RPMI8226 (cell line): ENCODE measurements at regions not wholly inside any gene's neighbourhood (a gene's known extent, or its start where the extent isn't known, plus 50 kb on each side); places are given as distances from the start of the nearest gene placed in this dataset.
"Not testable (repeated sequence)": the region's sequence is repeated elsewhere in the genome, so short reads cannot be mapped to it uniquely, and the experiment has no call there.

Experiments used
- DNase-seq: peaks from one replicate; pipeline ENCODE4 v3.0.0-alpha.2; 2015

DNA sequence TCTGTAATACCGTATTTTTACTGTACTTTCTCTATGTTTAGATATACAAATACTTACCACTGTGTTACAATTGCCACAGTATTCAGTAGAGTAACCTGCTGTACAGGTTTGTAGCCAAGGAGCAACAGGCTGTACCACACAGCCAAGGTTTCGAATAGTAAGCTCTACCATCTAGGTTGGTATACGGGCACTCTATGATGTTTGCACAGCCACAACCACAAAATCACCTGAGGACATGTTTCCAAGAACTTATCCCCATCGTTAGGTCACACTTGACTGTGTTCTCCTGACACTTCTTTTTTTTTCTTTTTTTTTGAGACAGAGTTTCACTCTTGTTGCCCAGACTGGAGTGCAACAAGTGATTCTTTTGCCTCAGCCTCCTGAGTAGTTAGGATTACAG is 134.6 kb upstream of the TRIM24 start:
- DNase-seq, result no peak

DNA sequence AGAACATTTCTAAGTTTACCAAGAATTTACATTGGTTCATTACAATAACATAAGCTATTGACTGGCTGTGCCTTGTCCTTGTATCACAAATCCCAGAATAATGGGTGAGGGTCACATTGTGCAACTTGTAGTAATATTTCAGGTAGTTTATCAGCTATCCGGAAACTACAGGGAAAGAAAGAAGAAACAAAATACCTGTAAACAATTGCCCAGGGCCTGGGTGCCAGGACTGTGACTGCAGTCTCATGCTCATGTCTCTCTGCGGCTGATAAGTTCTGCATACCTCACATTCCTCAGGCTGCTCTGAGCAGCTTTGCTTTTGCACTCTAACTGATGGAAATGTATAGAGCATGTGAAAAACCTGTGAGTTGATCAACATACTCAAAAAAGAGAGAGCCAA is 131.8 kb upstream of the TRIM24 start:
- DNase-seq, result no peak

DNA sequence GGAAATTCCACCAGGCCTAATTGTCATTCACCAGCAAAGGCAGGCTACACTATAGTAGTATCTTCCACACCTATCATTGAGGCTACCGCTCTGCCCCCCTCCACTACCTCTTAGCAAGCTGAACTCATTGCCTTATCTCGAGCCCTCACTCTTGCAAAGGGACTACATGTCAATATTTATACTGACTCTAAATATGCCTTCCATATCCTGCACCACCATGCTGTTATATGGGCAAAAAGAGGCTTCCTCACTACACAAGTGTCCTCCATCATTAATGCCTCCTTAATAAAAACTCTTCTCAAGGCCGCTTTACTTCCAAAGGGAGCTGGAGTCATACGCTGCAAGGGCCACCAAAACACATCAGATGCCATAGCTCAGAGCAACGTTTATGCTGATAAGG is 127.2 kb upstream of the TRIM24 start:
- DNase-seq, result not testable (repeated sequence)

DNA sequence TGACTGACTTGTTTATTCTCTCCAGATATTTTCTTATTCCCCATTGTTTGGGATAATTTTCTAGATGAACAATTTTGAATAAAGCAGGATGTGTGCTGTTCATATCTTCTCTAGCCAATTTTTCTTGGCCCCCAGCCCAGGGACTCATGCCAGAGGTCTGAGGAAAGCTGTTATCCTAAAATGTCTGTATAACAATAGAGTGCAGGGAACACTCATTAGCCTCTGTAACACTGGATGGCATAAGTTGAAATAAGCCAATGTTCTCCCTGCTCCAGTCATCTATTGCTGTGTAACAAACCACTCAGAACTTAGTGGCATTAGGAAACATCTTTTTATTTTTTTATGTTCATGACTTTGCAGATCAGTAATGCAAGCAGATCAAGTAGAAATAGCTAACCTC is 121.7 kb upstream of the TRIM24 start:
- DNase-seq, result no peak

GRCh38 chr7:138339229-138339628 is 120.8 kb upstream of the TRIM24 start:
- not testable (repeated sequence) for DNase-seq

- DNase-seq, result no peak
These were observed 117.1 kb upstream of the TRIM24 start for GRCh38 chr7:138342990-138343389.

DNA sequence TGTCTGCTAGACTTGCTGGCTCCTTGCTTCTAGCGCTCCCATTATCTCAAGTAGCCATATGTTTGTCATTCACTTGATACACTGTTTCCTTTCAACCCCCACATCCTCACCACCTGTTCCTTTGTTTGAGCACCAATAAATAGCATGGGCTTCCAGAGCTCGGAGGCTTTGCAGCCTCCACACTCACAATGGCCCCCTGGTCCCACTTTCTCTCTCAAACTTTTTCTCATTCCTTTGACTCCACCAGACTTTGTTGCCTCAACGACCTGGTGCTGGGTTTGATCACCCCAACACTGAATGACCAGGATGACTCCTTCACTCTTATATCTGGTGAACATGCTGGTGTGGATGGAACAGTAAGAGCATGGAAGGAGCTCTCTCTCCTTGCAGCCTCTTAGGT is 114.5 kb upstream of the TRIM24 start:
- no peak for DNase-seq

- DNase-seq, result no peak
These were observed 113.1 kb upstream of the TRIM24 start for GRCh38 chr7:138346975-138347374.

DNA sequence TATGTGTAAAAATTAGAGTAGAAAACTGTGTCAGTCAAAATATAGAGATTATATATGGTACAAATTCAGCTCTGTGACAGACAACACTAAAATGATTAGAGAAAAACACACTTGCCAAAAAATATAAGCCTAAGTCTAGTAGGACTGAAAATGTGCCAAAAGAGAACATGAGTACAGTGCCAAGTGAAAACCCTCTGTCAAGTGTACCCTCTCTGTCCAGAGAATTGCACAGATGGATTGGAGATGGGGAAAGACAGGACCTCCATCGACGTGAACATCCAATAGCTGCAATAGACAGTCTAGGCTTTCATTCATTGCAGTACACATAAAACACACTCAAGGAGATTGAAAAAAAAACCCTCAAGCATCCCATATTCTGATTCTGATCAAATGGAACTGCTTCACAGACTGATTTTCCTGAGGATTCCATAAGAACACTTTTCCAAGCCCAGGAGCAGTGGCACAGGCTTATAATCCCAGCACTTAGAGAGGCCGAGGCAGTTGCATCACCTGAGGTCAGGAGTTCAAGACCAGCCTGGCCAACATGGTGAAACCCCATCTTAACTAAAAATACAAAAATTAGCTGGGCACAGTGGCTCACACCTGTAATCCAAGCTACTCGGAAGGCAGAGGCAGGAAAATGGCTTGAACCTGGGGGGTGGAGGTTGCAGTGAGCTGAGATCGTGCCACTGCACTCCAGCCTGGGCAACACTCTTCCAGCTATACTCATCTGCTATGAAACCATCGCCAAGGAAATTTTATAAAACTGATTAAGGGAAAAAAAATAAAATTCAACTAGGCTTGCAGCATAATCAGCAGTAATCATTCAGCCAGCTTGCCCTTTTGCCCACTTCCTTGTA is 110.0 kb upstream of the TRIM24 start:
- DNase-seq, result no peak

DNA sequence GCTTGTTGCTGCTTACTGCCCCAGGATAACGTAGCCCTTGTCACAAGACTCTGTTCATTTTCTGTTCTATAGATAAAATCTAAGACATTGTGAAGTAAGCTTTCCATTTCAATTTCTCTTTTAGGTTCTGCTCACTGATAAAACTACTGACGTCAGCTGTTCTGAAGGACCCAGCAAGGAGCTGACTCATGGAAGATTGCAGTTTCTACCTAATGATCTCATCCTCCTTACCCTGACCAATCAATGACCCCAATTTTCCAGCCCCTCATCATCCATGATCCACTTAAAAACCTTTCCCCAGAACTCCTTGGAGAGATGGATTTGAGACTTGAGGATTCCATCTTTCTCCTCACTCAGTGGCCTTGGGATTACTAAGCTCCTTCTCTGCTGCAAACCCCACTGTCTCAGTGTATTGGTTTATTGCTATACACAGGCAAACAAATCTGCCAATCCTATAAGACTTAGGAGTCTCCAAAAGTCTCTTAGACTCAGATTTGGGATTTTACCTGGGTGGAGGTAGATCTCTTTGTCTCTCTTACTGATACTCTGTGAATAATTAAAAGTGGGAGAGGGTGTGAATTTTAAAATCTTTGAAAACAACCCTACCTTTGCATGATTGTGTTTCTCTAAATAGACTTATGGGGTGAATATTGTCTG is 109.2 kb upstream of the TRIM24 start:
- DNase-seq, result no peak

DNA sequence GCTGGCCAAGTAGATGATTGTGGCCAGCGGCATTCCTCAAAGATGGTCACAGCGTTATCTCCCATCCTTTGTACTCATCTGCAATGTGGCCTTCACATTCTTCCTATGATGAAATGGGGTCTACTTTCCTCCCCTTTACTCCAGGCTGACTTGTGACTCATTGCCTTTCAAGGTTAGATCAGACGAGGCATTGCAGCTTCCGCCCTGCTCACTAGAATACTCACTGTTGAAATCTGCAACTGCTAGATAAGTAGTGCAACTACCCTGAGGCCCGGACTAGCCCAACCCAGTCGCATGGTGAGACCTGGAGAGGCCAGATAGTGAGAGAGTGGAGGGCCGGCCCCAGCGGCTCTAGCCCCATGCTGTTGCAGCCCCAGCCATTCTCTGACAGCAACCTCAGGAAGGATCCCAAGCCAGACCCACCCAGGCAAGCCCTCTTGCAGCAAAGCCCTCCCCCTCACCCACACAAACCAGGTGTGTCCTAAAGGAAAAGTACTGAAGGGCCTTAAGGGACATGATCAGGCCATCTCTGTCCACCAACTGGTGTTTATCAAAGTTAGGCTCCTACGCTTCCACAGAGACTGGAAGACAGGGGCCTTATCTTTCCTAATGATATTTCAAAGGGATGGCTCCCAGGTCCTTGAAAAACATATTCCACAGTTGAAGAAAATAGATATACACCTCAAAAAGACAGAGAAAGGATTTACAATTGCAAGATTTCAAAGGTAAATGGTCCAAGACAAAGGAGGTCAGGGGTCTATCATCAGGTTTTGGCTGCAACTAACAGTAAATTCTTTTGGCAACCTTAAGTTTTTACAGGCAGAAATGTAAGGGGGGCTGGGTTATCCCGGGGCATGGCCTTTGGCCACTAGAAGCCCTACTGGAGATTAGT is 107.2 kb upstream of the TRIM24 start:
- no peak for DNase-seq

DNA sequence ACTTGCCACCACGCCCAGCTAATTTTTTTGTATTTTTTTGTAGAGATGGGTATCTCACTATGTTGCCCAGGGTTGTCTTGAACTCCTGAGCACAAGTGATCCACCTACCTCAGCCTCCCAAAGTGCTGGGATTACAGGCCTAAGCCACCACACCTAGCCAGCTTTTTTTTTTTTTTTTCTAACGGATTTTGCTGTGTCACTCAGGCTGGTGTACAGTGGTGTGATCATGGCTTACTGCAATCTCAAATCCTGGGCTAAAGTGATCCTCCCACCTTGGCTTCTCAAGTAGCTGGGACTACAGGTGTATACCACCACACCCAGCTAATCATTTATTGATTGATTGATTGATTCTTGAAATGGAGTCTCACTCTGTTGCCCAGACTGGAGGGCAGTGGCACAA is 106.0 kb upstream of the TRIM24 start:
- DNase-seq, result no peak

- DNase-seq, result no peak
These were observed 104.8 kb upstream of the TRIM24 start for GRCh38 chr7:138355254-138355653.

- DNase-seq, result no peak
These were observed 101.2 kb upstream of the TRIM24 start for GRCh38 chr7:138358850-138359341.

DNA sequence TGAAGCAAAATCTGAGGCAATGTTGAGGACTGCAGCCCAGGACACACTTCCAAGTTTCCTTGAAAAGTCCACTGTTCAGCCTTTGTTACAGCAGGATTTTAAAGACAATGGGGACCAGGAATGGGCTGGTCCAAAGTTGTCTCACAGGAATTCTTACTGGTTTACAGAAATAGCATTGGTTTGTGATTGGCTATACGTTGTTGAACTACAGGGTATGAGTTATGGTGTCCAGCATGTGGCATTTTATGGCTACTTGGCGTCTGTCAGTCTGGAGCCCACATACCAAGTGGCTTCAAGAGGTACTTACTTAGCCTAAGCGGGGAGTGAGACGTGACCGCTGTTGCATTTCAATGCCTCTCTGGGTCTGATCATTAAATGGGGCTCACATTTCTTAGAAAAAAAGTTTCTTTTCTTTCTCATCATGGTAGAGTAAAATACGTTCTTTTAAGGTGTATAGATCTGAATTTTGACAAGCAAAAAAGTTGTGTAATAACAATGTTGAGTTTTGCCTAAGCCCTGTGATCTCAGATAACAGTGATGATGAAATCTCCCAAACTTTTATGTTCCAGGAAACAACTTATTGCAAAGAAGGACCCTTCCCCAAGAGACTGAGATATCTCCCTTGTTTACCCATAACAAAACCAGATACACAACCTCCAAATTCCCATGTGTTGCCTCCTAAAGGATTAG is 100.0 kb upstream of the TRIM24 start:
- no peak for DNase-seq

DNA sequence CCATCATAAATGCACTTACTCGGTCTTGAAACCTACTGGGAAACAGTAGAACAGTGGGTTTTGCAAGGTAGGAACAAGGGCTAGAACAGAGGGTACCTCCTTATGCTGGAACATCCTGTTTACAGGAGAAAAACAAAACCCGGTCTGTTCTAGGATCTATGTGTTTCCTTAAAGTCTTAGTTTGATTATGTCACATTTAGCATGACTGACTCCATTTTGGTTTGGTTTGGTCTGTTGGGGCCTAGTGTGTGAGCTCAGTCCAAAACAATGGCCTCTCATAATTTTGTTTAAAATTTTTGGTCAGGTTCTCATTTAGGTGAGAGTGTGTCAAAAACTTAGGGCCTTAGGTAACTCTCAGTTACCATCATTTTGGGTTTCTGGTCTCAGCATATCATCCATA is 96.3 kb upstream of the TRIM24 start:
- DNase-seq, result no peak

- not testable (repeated sequence) for DNase-seq
These were observed 93.9 kb upstream of the TRIM24 start for GRCh38 chr7:138366137-138366536.

DNA sequence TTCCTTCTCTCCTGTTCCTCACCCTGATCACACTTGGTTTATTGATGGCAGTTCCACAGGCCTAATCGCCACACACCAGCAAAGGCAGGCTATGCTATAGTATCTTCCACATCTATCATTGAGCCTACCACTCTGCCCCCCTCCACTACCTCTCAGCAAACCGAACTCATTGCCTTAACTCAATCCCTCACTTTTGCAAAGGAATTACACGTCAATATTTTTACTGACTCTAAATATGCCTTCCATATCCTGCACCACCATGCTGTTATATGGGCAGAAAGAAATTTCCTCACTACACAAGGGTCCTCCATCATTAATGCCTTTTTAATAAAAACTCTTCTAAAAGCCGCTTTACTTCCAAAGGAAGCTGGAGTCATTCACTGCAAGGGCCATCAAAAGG is 93.4 kb upstream of the TRIM24 start:
- DNase-seq, result not testable (repeated sequence)

DNA sequence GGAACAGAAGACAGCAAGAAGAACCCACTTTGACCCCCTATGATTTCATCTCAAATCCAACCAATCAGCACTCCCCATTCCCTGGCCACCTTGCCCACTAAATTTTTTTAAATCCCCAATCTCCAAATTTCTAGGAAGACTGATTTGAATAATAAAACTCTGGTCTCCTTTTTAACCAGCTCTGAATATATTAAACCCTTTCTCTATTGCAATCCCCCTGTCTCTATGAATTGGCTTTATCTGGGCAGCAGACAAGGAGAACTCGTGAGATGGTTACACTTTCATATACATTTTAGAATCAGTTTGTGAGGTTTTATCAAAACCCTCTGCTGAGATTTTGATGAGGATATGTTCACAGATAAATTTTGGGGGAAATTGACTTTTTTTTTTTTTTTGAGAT is 90.3 kb upstream of the TRIM24 start:
- no peak for DNase-seq

GRCh38 chr7:138370956-138371355 is 89.1 kb upstream of the TRIM24 start:
- no peak for DNase-seq

- DNase-seq, result no peak
These were observed 85.9 kb upstream of the TRIM24 start for GRCh38 chr7:138374119-138374693.

- no peak for DNase-seq
These were observed 82.8 kb upstream of the TRIM24 start for GRCh38 chr7:138377306-138377705.
